Fibroblast of gingiva (primary cell): ENCODE measurements at regions not wholly inside any gene's neighbourhood (a gene's known extent, or its start where the extent isn't known, plus 50 kb on each side); places are given as distances from the start of the nearest gene placed in this dataset.
"Not testable (repeated sequence)": the region's sequence is repeated elsewhere in the genome, so short reads cannot be mapped to it uniquely, and the experiment has no call there.

Experiments used
- DNase-seq: peaks from one replicate; pipeline ENCODE4 v3.0.0-alpha.2; 2011; ENCODE audit warnings: low read depth

DNA sequence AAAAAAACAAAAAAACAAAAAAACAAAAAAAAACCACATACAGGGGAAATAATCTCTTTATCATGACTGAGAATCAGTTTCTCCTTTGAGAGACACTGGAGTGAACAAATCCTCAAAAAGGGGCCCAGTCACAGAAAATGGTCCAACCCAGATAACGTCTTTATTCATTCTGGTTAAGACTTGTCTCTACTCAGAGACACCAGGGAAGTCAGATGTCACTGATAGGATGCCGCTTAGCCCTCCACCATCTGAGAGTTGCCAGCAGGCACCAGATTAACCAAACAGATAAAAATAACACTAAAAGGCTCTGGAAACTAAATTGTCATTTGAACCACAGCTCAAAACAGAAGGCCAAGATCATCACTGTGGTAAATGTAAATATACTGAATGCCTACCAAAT is 1163.4 kb upstream of the ATXN8OS start:
- DNase-seq: no peak

DNA sequence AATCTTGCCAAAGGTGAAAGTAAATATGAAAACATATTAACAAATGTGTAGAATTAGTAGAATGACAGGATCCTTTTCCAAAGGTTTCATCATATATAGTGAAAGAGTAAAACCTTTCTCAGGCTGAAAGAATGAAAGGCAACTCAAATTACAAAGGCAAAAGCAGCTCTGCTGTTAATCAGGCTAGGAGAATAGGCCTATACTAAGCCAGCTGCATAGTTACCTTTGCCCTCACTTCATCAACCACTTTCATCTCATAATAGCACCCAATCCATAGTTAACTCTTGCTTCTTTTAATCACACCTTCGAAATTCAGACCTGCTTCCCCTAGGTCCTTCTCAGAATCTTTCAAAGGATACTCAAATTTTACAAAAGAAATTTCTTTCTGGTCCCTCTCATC is 1167.6 kb upstream of the ATXN8OS start:
- DNase-seq: no peak

DNA sequence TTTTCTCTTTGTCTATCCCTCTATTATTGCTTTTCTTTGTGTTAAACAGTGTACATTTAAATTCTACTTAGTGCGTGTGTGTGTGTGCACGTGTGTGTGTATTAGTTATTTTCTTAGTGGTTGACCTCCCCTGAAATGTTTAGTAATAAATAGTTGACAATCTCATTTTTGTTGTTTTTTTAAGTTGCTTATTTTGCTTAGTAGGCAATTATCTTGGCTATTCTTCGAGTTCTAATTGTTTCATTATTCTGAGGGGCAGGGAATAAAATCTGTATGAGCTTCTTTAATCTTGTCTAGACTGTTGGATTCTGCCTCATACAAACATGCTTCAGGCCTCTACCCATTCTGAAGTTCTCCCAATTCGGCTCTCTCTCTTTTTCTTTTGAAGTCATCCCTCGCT is 1169.0 kb upstream of the ATXN8OS start:
- no peak for DNase-seq

GRCh38 chr13:68929075-68929745 is 1178.4 kb upstream of the ATXN8OS start:
- DNase-seq: no peak

GRCh38 chr13:68927387-68928026 is 1180.1 kb upstream of the ATXN8OS start:
- no peak for DNase-seq

DNA sequence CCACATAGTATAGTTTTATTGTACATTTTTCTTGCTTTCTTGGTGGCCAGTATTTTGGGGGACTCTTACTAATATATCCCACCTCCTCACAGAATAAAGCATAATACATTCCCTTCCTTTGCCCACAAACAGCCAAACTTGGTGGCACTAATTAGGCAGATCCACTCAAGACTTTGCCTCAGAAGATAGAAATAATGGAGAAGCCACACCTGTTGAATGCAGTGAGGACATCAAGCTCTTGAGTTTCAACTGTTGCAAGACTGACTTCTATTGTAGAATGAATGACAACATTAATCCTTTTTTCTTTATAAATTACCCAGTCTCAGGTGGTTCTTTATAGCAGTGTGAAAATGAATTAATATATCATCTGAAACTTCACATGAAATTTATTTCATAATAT is 1183.6 kb upstream of the ATXN8OS start:
- no peak for DNase-seq

- no peak for DNase-seq
Measured at GRCh38 chr13:68908879-68909278, 1198.7 kb upstream of the ATXN8OS start.

DNA sequence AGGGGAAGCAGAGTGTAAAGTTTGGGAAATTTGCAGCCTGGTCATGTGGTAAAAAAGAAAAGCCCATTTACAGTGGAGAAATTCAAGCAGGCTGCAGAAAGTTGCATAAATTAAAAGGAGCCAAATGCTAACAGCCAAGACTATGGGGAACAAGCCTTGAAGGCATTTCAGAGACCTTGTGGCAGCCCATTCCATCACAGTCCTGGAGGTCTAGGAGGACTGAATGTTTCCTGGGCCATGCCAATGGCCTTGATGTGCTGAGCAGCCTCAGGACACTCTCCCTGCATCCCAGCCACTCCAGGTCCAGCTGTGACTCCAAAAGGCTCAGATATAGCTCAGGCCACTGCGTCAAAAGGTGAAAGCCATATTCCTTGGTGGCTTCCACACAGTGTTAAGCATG is 1202.4 kb upstream of the ATXN8OS start:
- DNase-seq: no peak

- DNase-seq: no peak
Measured at GRCh38 chr13:68897331-68897928, 1210.2 kb upstream of the ATXN8OS start.

DNA sequence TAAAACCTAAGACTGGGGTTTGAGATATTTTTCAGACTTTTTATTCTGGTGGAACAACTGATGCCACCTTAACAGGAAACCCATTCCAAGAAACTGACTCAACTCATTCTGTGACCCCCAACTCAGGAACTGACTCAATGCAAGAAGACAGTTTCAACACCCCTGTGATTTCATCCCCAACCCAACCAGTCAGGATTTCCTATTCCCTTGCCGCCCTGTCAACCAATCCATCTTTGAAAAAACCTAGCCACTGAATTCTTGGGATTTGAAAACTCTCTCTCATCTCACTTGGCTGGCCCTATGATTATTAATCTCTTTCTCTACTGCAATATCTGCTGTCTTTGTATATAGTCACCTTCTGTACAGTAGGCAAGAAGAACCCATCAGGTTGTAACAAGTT is 1211.9 kb upstream of the ATXN8OS start:
- DNase-seq: no peak

GRCh38 chr13:68893721-68894120 is 1213.9 kb upstream of the ATXN8OS start:
- not testable (repeated sequence) for DNase-seq

GRCh38 chr13:68892596-68892995 is 1215.0 kb upstream of the ATXN8OS start:
- DNase-seq: not testable (repeated sequence)

GRCh38 chr13:68890101-68890500 is 1217.5 kb upstream of the ATXN8OS start:
- DNase-seq: not testable (repeated sequence)

DNA sequence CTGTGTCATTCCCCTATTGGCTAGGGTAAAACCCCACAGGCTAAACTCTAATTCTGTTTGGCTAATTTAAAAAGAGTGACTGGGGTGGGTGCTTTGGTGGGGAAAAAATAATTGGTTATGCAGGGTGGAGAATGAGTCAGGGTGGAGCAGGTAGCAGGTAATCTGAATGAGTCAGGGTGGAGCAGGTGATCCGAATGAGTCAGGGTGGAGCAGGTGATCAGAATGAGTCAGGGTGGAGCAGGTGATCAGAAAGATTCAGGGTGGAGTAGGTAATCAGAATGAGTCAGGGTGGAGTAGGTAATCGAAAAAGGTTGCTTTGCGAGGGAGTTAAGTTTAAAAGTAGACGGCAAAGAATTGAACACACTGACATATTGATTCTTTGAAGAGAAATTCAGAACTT is 1218.8 kb upstream of the ATXN8OS start:
- DNase-seq: no peak

DNA sequence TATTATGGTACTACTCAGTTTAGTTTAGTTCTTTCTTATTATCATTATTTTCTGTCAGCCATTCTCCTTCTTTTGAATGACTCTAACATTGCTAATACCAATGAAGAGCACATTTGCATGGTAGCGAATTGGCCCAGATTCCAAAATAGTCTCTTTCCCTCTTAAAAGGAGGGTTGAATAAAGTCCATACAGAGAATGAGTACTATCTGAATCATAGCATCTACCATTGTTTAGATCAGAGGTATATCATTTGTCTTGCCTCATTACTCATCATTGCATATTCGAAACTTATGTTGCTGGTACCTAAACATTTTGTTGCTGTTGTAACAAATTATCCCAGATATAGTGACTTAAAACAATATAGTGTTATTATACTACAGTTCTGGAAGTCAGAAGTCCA is 1235.3 kb upstream of the ATXN8OS start:
- no peak for DNase-seq

GRCh38 chr13:68851026-68851425 is 1256.6 kb upstream of the ATXN8OS start:
- DNase-seq: no peak

- DNase-seq: no peak
Measured at GRCh38 chr13:68850160-68850559, 1257.5 kb upstream of the ATXN8OS start.

- no peak for DNase-seq
Measured at GRCh38 chr13:68846663-68847062, 1261.0 kb upstream of the ATXN8OS start.

GRCh38 chr13:68834375-68834774 is 1273.3 kb upstream of the ATXN8OS start:
- DNase-seq: no peak

GRCh38 chr13:68816715-68817114 is 1290.9 kb upstream of the ATXN8OS start:
- no peak for DNase-seq

- no peak for DNase-seq
Measured at GRCh38 chr13:68813180-68813796, 1294.3 kb upstream of the ATXN8OS start.

DNA sequence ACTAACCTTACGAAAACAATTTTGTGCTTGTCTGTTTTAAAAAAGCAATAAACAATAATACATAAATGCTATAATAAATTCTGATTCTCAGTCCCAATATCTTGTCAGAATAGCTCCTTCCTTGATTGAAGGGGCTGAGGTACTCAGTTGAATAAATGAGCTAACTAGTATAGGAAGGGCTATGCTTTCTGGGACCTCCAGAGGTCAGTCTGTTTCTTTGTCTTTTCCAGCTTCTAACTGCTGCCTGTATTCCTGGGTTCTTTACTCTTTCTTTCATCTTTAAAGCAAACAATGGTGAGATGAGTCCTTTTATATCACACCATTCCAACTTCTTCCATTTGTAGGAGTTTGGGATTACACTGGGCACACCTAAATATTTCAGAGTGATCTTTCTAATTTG is 1297.0 kb upstream of the ATXN8OS start:
- no peak for DNase-seq

DNA sequence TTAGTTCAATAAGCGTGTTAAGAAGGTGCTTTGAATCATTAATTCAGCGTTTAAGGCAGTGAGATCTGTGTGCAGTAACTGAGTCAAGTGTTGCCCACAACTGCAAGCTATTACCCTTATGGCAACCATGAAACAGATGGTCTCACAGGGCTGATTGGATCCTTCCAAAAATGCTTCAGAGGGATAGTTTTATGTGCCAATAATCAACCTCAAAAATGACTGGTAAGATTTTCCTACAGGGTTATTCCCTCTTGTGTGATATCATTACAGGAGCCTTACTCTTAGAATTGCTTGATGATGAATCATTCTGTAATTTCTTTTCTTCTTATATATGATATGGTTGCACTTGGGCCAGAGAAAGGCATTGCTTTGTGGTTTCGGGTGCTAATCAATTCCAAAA is 1299.2 kb upstream of the ATXN8OS start:
- DNase-seq: no peak
